ENCODE measurements at regions not wholly inside any gene's neighbourhood (a gene's known extent, or its start where the extent isn't known, plus 50 kb on each side); places are given as distances from the start of the nearest gene placed in this dataset.

- H3K27me3 ChIP-seq (ENCODE audit: control insufficient read depth, insufficient read depth, low read length), result peaks cover 17% of the 10 kb centered on the region
- no peaks in the 10 kb centered on the region for H3K36me3 ChIP-seq (ENCODE audit: control insufficient read depth, insufficient read depth, low read length)
- TF ChIP-seq CTCF (IDR thresholded peaks at IDR 0.05; ENCODE audit: insufficient read depth, low read length, severe bottlenecking), result no peak
- no peak for FAIRE-seq
- DNase-seq (ENCODE audit: low read depth), result no peak
- H3K4me3 ChIP-seq (ENCODE audit: low read depth, low read length), result no peak overlapping the region
Observed at GRCh38 chr9:99359336-99359735, 137.3 kb downstream of the SEC61B start.

- H3K27me3 ChIP-seq (ENCODE audit: control insufficient read depth, insufficient read depth, low read length), result peaks cover 17% of the 10 kb centered on the region
- no peaks in the 10 kb centered on the region for H3K36me3 ChIP-seq (ENCODE audit: control insufficient read depth, insufficient read depth, low read length)
- no peak overlapping the region for H3K4me3 ChIP-seq (ENCODE audit: low read depth, low read length)
- FAIRE-seq (peak; percentile 50), DNase-seq (ENCODE audit: low read depth) (no peak)
- TF ChIP-seq CTCF (IDR thresholded peaks at IDR 0.05; ENCODE audit: insufficient read depth, low read length, severe bottlenecking), result no peak
Observed at GRCh38 chr9:99360026-99360425, 137.9 kb downstream of the SEC61B start.

- FAIRE-seq, result no peak
- Histone ChIP-seq H3K27me3 (ENCODE audit: control insufficient read depth, insufficient read depth, low read length) (peaks cover 17% of the 10 kb centered on the region), H3K4me3 (ENCODE audit: low read depth, low read length) (no peak overlapping the region), H3K36me3 (ENCODE audit: control insufficient read depth, insufficient read depth, low read length) (no peaks in the 10 kb centered on the region)
- no peak for TF ChIP-seq CTCF (IDR thresholded peaks at IDR 0.05; ENCODE audit: insufficient read depth, low read length, severe bottlenecking)
- DNase-seq (ENCODE audit: low read depth), result no peak
Observed at GRCh38 chr9:99361817-99362216, 139.7 kb downstream of the SEC61B start.

GRCh38 chr9:99362321-99362720 lies 140.2 kb downstream of the SEC61B start:
- Histone ChIP-seq H3K36me3 (ENCODE audit: control insufficient read depth, insufficient read depth, low read length) (no peaks in the 10 kb centered on the region), H3K4me3 (ENCODE audit: low read depth, low read length) (no peak overlapping the region), H3K27me3 (ENCODE audit: control insufficient read depth, insufficient read depth, low read length) (peaks cover 17% of the 10 kb centered on the region)
- TF ChIP-seq CTCF (IDR thresholded peaks at IDR 0.05; ENCODE audit: insufficient read depth, low read length, severe bottlenecking), result no peak
- FAIRE-seq (no peak), DNase-seq (ENCODE audit: low read depth) (no peak)

GRCh38 chr9:99363509-99363908 lies 141.4 kb downstream of the SEC61B start:
- H3K36me3 ChIP-seq (ENCODE audit: control insufficient read depth, insufficient read depth, low read length), result no peaks in the 10 kb centered on the region
- no peak for DNase-seq (ENCODE audit: low read depth)
- peaks cover 17% of the 10 kb centered on the region for H3K27me3 ChIP-seq (ENCODE audit: control insufficient read depth, insufficient read depth, low read length)
- H3K4me3 ChIP-seq (ENCODE audit: low read depth, low read length), result no peak overlapping the region
- FAIRE-seq, result no peak
- no peak for TF ChIP-seq CTCF (IDR thresholded peaks at IDR 0.05; ENCODE audit: insufficient read depth, low read length, severe bottlenecking)

GRCh38 chr9:99365233-99365980 lies 143.3 kb downstream of the SEC61B start:
- DNase-seq (ENCODE audit: low read depth) (no peak), FAIRE-seq (no peak)
- Histone ChIP-seq H3K27me3 (ENCODE audit: control insufficient read depth, insufficient read depth, low read length) (peaks cover 7% of the 10 kb centered on the region), H3K36me3 (ENCODE audit: control insufficient read depth, insufficient read depth, low read length) (no peaks in the 10 kb centered on the region), H3K4me3 (ENCODE audit: low read depth, low read length) (no peak overlapping the region)
- TF ChIP-seq CTCF (IDR thresholded peaks at IDR 0.05; ENCODE audit: insufficient read depth, low read length, severe bottlenecking), result no peak

Data from bronchial epithelial cell (primary cell).